Right renal pelvis (tissue), 4 donors: ENCODE measurements at regions not wholly inside any gene's neighbourhood (a gene's known extent, or its start where the extent isn't known, plus 50 kb on each side); places are given as distances from the start of the nearest gene placed in this dataset.

Experiments used
- DNase-seq, 4 donors: peaks; one replicate each; pipeline ENCODE4 v3.0.0-alpha.2; 2013; ENCODE audit warnings: low read depth in 4 of 4, low spot score in 3 of 4, missing footprints in 1 of 4

DNA sequence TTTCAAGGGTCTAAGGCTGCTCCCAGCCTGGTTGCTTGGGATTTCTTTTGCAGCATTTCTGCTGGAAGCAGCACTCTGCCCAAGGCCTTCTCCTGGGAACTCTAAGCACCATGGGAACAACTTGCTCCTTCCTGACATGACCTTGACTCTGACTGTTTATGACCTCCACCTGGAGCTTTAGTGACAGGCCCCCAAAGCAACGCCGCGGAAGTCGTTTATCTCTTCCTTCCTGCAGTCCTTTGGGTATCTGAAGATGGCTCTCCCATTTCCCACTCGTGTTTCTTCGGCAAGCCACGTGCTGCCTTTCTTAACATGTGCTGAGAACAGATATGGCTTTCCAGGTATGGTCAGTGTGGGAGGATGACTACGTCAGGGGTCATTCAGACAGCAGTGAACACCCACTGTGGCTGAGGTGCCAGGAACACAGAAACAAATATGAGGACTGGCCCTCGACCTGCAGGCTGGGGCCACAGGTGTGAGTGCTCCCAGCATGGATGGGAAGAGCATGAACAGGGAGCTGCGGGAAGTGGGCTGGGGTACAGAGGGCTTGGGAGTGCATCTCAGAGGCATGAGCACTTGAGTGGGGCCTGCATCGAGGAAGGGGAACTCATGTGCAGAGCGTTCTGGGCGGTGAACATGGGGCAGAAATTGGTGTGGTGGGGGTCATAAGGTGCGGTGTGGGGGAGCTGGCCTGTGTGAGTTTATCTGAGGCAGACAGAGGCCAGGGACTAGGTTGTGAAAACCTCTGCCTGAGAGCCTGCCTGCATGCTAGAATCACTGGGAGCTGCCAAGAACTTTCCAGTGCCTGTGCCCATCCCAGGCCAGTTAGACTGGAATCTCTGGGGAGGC is 140.5 kb downstream of the TSN start:
- no peak for DNase-seq

DNA sequence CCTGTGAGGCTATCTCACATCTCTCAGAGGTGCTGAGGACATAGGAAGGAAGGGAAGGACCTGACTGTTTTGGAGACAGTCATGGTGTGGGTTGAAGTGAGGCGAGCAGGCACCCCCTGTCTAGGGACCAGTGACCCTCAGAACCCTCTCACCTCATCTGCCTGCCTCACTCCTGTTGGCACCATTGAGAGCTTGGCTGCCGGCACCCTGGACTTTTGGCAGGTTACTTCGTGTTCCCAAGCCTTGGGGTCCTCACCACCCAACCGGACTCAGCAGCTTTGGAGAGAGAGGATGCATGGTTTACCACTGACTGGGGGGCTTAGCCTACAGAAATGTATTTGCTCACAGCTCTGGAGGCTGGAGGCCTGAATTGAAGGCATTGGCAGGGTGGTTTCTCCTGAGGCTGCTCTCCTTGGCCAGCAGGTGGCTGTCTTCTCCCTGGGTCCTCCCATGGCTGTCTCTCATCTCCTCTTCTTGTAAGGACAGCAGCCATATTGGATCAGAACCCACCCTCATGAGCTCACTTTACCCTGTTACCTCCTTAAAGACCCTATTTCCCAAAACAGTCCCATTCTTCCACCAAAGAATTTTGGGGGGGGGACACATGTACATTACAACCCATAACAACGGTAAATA is 142.0 kb downstream of the TSN start:
- no peak for DNase-seq

- no peak for DNase-seq
Measured at GRCh38 chr2:121898483-121898882, 143.0 kb downstream of the TSN start.

- DNase-seq: no peak
Measured at GRCh38 chr2:121900391-121900790, 144.9 kb downstream of the TSN start.

DNA sequence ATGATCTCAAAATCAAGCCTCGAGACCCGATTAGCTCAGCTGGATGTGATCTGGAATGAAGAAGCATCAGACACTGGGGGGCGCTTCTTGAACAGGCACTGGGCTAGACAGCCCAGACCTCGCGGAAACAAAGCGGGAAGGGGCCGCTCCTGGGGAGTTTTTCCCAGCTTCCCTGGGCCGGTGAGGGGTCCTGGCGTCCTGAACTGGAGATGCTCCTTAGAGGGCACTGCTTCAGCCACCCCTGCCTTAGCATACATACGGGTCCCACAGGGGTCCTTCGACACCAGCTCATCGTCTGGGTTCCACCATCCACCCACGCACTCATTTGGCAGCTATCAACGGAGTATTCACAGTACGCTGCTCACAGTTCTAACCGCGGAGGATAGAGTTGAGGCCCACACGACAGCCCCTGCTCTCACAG is 146.7 kb downstream of the TSN start:
- DNase-seq: no peak

DNA sequence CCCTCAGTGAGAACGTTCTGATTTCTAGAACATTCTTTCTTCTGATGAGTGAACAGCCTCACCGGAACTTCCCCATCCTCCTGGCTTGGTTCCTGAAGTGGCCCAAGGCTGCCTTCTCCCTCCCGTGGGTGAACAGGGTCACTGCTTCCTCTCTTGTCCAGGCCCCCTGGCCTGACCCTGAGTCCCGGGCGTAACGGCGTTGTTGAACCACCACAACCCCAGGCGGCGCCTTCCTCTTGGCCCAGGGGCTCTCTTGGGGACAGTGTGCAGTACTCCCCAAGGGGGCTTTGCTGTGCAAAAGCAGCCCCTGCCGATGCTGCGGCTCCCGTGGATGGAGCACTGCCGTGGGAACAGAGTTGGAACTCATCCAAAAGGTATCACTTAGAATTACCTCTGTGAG is 147.2 kb downstream of the TSN start:
- no peak for DNase-seq

- DNase-seq: no peak
Measured at GRCh38 chr2:121903037-121903689, 147.7 kb downstream of the TSN start.

DNA sequence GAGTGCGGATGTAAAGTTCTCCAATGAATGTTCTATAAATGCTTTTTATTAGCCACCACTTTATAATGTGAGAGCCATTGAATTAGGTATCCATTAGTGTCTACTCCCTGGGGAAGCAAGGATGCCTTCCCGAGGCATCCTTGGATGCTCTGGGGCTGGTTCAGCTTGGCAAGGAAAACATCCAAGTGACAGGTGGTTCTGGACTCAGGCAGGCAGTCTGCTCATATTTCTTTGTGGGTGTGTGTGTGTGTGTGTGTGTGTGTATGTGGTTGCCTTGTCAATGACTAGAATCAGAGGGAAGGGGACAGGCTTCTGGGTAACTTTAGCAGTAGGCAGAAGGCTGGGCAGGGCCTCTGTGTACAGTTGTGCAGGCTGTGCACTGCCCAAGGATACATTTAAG is 149.2 kb downstream of the TSN start:
- DNase-seq: no peak

GRCh38 chr2:121905201-121905600 is 149.8 kb downstream of the TSN start:
- no peak for DNase-seq

DNA sequence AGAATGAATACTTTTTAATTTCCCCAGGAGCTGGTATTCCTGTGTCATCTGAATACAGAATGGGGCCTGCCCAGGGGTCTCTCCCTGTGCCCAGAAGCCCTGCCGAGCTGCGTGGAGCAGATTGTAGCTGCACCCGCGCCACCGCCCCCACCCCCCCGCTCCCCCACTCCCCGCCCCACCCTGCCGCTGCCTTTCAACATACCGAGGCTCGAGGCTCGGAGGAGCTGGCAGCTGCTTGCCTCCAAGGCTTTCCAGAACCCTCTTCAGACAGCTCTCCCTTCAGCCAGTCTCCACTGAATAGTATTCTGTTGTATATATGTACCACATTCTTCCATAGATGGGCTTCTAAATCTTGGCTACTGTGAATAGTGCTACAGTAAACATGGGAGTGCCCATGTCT is 150.7 kb downstream of the TSN start:
- DNase-seq: no peak

GRCh38 chr2:121907928-121908327 is 152.5 kb downstream of the TSN start:
- DNase-seq: no peak

DNA sequence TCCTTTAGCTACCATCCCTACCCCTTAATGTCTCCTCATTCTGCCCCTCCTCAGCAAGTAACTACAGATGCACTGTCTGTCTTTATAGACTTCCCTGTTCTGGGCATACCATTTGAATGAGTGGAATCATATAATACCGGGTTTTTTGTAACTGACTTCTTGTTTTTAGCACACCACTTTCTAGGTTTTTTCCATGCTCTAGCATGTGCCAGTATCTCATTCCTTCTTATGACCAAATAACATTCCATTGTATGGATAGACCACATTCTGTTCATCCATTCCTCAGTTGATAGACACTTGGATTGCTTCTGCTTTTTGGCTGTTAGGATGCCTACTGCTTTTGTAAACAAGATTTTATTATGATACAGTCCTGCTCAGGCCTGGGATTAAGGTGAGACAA is 154.7 kb downstream of the TSN start:
- no peak for DNase-seq

DNA sequence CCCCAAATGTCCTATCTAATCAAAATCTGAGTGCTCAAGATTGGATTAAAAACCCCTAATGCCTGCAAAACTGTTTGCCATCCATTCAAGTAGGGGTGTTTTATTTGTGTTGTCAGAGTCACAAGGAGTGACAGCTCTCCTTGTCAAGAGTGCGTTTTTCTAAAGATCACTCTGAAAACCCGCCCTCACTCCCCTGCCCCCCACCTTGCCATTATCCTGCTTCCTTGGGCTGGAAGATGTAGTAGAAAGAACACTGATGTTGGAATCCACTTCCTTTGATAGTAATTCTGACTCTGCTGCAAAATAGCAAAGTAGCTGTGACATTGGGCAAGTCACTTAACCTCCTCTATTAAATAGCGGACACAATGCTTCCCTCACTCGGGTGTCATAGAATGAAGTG is 155.6 kb downstream of the TSN start:
- no peak for DNase-seq

GRCh38 chr2:121917143-121917542 is 161.7 kb downstream of the TSN start:
- DNase-seq: no peak

GRCh38 chr2:121918231-121918630 is 162.8 kb downstream of the TSN start:
- no peak for DNase-seq

GRCh38 chr2:121919803-121920202 is 164.4 kb downstream of the TSN start:
- DNase-seq: no peak

GRCh38 chr2:121925466-121925865 is 170.0 kb downstream of the TSN start:
- no peak for DNase-seq

DNA sequence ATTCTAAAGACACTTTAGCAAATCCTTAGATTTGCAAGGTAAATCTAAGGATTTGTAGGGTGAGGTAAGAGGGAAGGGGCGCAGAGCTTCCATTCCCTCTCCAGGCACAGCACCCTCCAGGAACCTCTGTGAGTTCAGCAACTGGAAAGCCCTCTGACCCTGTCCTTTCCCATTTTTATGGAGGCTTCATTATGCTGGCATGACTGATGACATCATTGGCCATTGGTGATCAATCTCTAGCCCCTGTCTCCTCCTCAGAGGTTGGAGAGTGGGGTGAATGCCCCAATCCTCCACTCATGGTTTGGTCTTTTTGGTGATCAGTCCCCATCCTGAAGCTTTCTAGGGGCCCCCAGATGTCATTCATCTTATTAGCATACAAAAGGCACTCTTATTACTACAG is 187.8 kb downstream of the TSN start:
- no peak for DNase-seq

DNA sequence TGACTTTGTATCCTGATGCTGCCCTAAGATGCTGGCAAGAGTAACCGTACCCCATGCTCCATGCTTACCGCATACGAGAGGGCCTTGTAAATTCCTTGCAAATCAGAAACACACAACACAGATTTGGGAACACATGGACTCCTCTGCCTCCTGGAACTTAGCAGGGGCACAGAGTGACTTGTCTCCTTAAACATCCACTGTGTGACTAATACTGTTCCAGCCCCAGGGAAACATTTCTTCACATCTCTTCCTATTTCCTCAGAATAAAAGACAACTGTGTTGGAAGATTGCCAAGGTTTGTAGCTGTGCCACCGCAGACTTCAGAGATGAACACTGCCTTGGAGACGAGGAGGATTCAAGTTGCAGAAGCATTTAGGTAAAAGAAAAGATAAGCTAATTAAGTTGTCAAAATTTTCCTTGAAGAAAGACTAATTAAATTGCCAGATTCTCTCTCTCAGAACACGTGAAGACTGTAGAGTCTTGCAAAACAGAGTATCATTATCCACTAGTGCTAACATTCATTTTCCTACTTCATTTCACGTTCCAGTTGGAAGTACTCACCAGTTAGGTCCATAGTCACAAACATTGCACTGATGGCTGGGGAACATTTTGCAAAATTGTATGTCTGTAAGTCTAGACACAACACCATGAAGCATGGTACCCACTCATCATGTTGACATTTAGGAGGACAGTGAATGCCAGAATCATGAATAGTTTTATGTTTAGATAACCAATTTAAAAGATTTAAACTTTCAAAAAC is 188.8 kb downstream of the TSN start:
- no peak for DNase-seq

GRCh38 chr2:121947674-121948073 is 192.2 kb downstream of the TSN start:
- DNase-seq: no peak

DNA sequence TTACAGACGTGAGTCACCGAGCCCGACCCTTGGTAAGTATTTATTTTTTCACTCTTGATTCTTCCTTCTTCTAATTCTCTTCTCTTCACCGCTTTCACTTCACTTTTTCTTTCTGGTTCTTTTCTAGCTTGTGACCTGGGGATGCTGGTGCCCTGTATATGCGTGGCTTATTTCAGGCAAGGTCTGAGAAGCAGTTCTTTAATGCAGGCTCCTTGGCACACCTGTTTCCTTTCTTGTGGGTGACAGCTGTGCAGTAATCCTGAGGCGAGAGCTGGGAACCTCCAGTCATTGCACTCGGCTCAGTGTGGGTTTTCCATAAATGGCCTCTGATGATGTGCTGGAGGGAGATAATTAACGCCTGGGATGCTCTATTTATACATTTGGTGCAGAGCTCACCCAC is 193.8 kb downstream of the TSN start:
- no peak for DNase-seq
